K562 (cell line): ENCODE measurements at regions not wholly inside any gene's neighbourhood (a gene's known extent, or its start where the extent isn't known, plus 50 kb on each side); places are given as distances from the start of the nearest gene placed in this dataset.

Experiments used
- HDAC6 ChIP-seq: IDR thresholded peaks from 2 replicates; pipeline ENCODE4 v1.6.1; 2012; ENCODE audit warnings: low read depth, mild to moderate bottlenecking, control low read depth, inconsistent platforms, low read length, moderate library complexity
- NFRKB ChIP-seq: fragments of 450-650 bp; IDR thresholded peaks from 2 replicates; pipeline ENCODE4 v1.6.1; 2016; ENCODE audit warnings: low read depth
- PTRF ChIP-seq: fragments of 450-650 bp; IDR thresholded peaks from 2 replicates; pipeline ENCODE4 v1.6.1; 2016; ENCODE audit warnings: mild to moderate bottlenecking, missing genetic modification characterization, missing compliant biosample characterization
- RFX1 ChIP-seq: fragments of 450-650 bp; IDR thresholded peaks from 2 replicates; pipeline ENCODE4 v1.6.1; 2016; ENCODE audit warnings: mild to moderate bottlenecking, moderate library complexity
- TBP ChIP-seq: optimal IDR thresholded peaks from 2 replicates; pipeline ENCODE3; 2011; ENCODE audit warnings: low read depth, low read length, improper control_type of control experiment

- TF ChIP-seq RFX1 (no peak), NFRKB (no peak), PTRF (tag) (no peak), TBP (no peak), HDAC6 (no peak)
Measured at GRCh38 chr10:35803046-35803445, 160.9 kb upstream of the FZD8 start.
